Stimulated activated CD4-positive, alpha-beta T cell treated with anti-CD3 and anti-CD28 coated beads, Interleukin-12 subunit alpha, Interleukin-12 subunit beta, amount 100 ng/mL, for 48 hours (primary cell): ENCODE measurements at regions not wholly inside any gene's neighbourhood (a gene's known extent, or its start where the extent isn't known, plus 50 kb on each side); places are given as distances from the start of the nearest gene placed in this dataset.
"Not testable (repeated sequence)": the region's sequence is repeated elsewhere in the genome, so short reads cannot be mapped to it uniquely, and the experiment has no call there.

Experiments used
- DNase-seq, 3 donors: peaks; one replicate each; pipeline ENCODE4 v3.0.0-alpha.2; 2020; ENCODE audit warnings: low read depth in 2 of 3, low spot score in 1 of 3

DNA sequence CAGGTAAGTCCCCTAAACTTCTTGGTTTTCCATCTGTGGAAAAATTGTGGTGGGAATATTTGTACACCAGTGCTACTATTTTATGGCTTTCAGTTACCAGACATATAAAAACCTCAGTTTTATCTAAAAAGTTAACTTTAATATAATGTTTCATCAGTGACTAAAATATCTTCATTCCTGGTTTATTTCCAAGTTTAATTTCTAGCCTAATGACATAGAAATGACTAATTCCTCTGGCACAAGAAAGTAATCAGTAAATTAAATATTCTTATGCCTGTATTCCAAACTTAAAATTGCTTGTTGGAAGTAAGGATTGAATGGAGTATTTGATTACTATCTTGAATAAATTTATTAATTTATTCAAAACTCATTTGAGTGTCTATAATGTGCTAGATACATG is 757.0 kb downstream of the CDH11 start:
- no peak for DNase-seq

GRCh38 chr16:64364416-64364815 is 757.4 kb downstream of the CDH11 start:
- no peak for DNase-seq

DNA sequence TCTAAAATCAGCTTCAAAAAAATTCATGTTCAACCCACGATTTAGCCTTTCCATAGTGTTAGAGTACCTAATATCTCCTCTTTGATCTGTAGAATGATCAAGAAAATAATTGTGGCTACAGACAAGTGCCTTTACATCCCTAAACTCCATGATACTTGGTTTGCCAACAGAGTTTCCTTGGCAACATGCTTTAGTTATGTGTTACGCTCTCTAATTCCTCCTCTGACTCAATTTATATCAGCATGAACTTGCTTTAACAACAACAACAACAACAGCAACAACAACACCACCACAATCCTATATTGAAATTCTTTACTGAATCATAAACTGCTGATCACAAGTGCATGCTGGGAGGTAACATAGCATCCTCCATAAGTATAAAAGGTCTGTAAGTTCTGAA is 757.8 kb downstream of the CDH11 start:
- DNase-seq: no peak

DNA sequence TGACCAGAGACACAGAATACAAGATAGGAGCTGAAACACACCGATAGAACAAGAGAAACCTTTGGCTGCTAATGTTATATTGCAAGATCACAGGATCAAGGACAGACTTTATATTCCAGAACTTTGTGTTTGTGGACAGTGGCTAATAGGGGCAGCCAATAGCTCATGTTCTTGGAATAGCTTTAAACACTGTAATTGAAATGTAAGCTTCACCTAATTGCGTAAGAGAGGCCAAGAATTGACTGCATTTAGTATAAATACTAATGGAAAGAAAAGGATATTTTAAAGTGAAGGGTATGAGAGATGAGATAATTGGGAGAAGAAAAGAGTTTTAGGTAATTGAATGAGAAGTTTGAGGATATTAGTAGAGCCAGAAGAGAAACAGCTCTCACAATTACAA is 758.8 kb downstream of the CDH11 start:
- DNase-seq: no peak

DNA sequence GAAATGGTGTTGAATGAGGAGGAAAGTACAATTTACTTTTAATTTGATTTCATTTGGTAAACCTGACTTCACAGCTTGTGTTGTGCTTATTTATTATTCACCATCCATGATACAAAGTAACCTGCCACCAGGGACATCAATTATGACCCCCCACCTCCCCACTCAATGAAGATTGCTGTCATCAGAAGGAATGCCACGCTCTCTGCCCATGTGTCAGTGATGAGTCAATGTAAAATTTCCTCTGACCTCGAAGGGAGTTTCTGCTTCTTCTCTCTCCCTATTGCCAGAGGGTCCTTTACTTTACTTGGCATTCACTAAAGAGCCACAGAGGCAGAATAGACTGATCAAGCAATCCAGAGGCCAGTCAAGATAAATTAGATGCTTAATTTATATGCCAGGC is 759.7 kb downstream of the CDH11 start:
- DNase-seq: no peak

GRCh38 chr16:64361753-64362152 is 760.1 kb downstream of the CDH11 start:
- DNase-seq: no peak

GRCh38 chr16:64358291-64358690 is 763.6 kb downstream of the CDH11 start:
- DNase-seq: no peak

- DNase-seq: no peak
Observed at GRCh38 chr16:64356267-64356666, 765.6 kb downstream of the CDH11 start.

- DNase-seq: no peak
Observed at GRCh38 chr16:64352246-64352645, 769.6 kb downstream of the CDH11 start.

GRCh38 chr16:64351121-64351520 is 770.7 kb downstream of the CDH11 start:
- no peak for DNase-seq

DNA sequence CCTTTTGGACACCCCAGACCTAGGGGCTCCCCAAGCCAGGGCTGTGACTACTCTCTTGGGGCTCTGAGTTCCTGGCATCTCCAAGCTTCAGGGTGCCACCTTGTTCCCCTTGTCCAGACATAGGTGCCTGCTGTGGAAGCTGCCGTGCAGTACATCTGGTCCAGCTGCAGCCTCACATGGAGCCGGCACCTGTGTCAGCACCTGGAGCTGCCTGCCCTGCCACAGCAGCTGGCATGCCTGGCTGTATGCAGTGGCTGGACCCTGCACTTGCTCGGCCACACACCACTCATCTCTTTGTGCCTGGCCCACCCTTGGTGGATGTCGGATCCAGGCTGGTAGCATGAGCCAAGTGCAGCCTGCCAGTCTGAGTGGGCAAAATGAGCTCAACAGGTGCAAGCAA is 775.8 kb downstream of the CDH11 start:
- DNase-seq: no peak

- no peak for DNase-seq
Observed at GRCh38 chr16:64345142-64345541, 776.7 kb downstream of the CDH11 start.

DNA sequence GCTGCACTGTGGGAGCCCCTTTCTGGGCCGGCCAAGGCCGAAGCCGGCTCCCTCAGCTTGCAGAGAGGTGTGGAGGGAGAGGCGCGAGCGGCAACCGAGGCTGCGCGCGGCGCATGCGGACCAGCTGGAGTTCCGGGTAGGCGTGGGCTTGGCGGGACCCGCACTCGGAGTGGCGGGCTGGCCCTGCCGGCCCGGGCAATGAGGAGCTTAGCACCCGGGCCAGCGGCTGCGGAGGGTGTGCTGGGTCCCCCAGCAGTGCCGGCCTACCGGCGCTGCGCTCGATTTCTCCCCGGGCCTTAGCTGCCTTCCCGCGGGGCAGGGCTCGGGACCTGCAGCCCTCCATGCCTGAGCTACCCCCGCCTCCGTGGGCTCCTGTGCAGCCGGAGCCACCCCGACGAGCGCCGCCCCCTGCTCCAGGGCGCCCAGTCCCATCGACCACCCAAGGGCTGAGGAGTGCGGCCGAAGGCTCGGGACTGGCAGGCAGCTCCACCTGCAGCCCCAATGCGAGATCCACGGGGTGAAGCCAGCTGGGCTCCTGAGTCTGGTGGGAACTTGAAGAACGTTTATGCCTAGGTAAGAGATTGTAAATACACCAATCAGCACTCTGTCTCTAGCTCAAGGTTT is 777.9 kb downstream of the CDH11 start:
- not testable (repeated sequence) for DNase-seq

DNA sequence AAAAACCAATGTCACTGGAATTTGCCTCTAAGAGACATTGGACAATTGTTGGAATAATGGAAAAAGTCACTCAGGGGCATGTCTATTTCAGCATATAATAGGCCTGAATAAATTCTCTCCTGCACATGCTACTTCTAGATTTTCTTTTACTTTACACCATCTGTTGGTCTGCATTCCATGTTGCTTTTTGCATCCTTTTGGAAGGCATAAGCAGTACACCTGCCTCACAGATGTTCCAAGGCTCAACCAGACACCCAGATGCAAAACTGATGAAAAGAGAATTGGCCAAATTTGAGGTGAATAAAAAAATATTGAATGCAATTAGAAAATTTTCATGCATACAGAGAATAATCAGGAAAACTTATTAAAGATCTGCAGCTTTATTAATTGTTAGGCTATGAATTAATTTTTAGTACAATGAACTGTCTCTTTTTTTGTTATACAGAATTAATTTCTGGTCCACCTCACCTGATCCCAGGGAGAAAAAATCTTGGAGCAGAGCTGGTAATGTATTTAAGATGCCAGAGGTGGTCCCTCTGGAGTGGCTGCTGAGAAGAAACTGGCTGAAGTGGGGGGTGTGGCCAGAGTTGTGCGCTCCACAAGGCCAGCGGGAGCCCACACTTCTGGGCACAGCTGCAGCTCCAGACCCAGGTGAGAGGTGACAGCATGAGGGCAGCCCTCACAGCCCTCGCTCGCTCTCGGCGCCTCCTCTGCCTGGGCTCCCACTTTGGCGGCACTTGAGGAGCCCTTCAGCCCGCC is 778.6 kb downstream of the CDH11 start:
- DNase-seq: no peak

GRCh38 chr16:64341336-64341735 is 780.5 kb downstream of the CDH11 start:
- DNase-seq: not testable (repeated sequence)

GRCh38 chr16:64339052-64339770 is 782.7 kb downstream of the CDH11 start:
- no peak for DNase-seq

DNA sequence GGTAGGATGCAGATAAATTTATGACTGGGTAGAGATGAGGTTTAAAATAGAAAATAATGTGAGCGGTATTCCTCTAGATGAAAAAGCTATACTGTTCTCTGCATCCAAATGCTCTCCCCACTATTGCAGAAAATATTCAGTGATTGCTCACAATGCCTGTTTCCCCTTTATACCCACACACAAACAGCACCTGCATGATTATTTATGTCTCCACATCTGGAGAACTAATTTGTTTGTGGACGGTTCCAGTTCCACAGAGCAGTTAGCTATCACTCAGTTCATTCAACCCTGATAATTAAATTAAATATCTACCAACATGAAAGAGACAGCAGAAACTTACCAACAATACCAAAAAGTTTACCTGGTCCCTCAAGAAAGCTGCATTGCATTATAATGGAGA is 800.0 kb downstream of the CDH11 start:
- DNase-seq: no peak

- no peak for DNase-seq
Observed at GRCh38 chr16:64321066-64321465, 800.8 kb downstream of the CDH11 start.

GRCh38 chr16:64317601-64318000 is 804.3 kb downstream of the CDH11 start:
- no peak for DNase-seq

GRCh38 chr16:64313726-64314125 is 808.1 kb downstream of the CDH11 start:
- DNase-seq: no peak

DNA sequence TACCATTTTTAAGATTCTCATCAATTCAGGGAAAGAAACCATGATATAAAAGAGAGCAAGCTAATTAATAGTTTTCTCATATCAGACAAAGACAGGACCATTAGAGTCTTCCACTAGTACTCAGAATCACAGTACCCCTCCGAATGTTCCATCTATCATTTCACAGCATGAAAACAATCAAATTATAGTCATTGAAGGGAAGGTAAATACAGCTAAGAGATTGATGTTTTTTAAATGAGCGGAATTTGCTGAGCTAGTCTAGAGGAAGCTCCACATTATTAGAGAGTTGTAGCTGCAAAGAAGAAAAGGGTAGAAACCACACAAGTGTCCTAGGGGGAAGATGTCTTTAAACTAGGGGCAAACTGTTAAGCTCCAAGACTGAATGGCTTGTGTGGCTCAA is 808.9 kb downstream of the CDH11 start:
- no peak for DNase-seq

DNA sequence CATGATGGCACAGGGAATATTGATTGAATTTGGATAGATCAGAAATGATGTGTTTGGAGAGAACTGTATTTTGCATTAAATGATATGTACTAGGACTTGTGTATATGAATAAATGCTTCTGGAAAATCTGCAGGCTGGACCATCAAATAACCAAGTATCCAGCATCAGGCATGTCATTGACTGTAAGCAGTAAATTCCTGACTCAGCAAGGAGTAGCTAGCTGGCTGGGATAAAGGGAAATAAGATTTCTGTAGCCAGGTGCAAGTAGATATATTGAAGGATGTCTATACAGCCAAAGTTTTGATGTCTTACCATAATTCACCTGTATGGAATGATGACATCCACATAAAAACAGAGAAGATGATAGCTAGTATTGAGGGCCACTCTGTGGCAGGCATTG is 809.6 kb downstream of the CDH11 start:
- no peak for DNase-seq
